ENCODE measurements at regions not wholly inside any gene's neighbourhood (a gene's known extent, or its start where the extent isn't known, plus 50 kb on each side); places are given as distances from the start of the nearest gene placed in this dataset.

DNA sequence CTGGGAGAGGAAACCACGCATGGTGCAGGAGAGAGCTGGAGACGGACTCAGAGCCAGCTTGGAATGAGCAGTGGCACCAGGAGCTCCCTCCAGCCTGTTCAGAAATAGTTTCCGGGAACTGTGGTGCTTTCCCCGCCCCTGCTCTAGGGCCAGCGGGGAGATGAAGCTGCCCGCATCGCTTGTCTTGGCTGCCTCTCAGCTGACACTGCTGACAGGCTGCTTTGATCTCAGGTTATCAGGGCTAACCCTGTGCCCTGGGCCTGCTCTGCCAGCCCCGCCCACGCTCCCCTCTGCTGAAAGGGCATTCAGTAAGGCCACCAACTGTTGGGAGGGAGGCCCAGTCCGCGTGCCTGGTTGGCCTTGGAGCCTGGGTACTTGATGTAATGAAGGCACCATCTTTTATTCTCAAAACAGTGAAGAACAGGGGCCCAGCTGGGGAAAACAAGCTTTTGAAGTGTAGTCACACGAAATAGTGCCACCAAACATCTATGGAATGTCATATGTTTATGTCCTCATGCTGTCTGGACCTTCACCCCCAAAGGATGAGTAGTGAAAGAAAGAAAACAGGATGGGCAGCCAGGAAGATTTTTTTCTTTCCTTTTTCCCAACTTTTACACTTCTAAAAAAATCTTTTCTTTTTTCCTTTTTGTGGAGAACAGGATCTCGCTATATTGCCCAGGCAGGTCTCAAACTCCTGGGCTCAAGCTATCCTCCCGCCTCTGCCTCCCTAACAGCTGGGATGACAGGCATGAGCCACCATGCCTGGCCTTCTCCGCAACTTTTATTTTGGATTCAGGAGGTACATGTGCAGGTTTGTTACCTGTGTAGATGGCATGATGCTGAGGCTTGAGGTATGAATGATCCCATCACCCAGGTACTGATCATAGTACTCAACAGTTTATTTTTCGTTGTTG is 115.9 kb upstream of the TBX3 start:
- Mint-ChIP-seq H3K36me3 (no peaks in the 10 kb centered on the region), H3K4me3 (no peak overlapping the region), H3K9me3 (ENCODE audit: low read depth) (peaks cover 5% of the 10 kb centered on the region), H3K27me3 (no peaks in the 10 kb centered on the region), H3K4me1 (no peaks in the 10 kb centered on the region), H3K27ac (no peak overlapping the region)
- CTCF ChIA-PET = no interaction called here
- no peak for DNase-seq
- ATAC-seq = no peak

DNA sequence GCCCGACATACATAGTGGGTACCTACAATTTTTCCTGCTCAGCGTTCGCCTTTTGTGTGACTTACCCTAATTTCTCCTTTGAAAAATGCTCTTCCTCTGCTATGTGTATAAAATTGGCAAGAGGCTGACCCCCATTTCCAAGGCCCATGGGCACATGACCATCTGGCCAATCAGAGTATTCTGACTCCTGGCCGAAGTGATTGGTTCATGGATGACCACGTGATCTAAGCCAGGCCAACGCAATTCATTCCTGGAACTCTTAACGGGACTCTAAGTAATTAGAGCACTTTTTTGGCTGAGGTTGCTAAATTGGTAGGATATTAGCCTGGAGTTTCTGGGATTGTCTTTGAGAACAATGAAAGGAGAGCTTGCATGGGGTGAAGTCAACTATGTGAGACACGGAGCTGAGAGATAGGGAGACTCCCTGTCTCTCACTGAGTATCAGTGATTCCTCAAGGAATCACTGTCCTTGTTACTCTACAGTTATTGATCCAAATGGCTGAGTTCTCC is 110.1 kb upstream of the TBX3 start:
- no peak for ATAC-seq
- no peak for DNase-seq
- Mint-ChIP-seq H3K36me3 (no peaks in the 10 kb centered on the region), H3K27me3 (no peaks in the 10 kb centered on the region), H3K4me3 (no peak overlapping the region), H3K27ac (no peak overlapping the region), H3K9me3 (ENCODE audit: low read depth) (peaks cover 7% of the 10 kb centered on the region), H3K4me1 (no peaks in the 10 kb centered on the region)
- CTCF ChIA-PET = no interaction called here

DNA sequence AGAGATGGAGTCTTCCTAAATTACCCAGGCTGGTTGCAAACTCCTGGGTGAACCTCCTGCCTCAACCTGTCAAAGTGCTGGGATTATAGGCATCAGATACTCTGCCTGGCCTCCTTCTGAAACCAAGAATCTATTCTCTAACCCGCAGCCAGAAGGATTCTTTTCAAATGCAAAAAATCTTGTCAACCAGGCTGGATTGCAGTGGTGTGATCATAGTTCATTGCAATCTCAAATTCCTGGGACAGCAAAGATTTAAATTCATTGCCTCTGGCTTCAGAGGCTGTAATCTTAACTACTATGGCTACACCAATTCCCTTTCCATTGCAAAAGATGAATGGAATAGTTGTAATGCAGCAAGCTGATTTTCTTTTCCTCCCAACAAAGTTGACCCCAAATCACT is 106.3 kb upstream of the TBX3 start:
- Mint-ChIP-seq H3K4me1 (no peaks in the 10 kb centered on the region), H3K27ac (no peak overlapping the region), H3K9me3 (ENCODE audit: low read depth) (peaks cover 5% of the 10 kb centered on the region), H3K36me3 (no peaks in the 10 kb centered on the region), H3K4me3 (no peak overlapping the region), H3K27me3 (no peaks in the 10 kb centered on the region)
- no peak for ATAC-seq
- CTCF ChIA-PET = no interaction called here
- no peak for DNase-seq

DNA sequence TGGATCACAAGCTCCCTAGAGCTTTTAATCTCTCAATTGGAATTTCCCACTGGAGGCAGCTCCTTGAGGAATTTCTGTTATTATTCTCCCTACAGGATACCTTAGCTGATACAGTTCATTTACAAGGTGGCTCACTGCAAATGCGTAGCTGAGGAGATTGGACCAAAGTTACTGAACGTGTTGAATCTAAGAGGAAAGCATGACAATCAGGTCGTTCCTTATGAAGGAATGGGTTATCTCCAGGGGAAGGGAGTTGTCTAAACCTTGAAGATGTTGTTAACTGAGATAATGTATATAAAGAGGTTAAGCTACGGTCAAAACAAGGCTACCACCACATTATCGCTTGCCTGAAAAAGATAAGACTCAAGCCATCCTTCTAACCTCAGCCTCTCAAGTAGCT is 105.8 kb upstream of the TBX3 start:
- CTCF ChIA-PET = no interaction called here
- ATAC-seq (no peak), DNase-seq (no peak)
- no peak overlapping the region for H3K4me3 Mint-ChIP-seq
- H3K9me3 Mint-ChIP-seq (ENCODE audit: low read depth) = peaks cover 5% of the 10 kb centered on the region
- H3K27ac Mint-ChIP-seq = no peak overlapping the region
- no peaks in the 10 kb centered on the region for H3K36me3 Mint-ChIP-seq
- no peaks in the 10 kb centered on the region for H3K4me1 Mint-ChIP-seq
- no peaks in the 10 kb centered on the region for H3K27me3 Mint-ChIP-seq

DNA sequence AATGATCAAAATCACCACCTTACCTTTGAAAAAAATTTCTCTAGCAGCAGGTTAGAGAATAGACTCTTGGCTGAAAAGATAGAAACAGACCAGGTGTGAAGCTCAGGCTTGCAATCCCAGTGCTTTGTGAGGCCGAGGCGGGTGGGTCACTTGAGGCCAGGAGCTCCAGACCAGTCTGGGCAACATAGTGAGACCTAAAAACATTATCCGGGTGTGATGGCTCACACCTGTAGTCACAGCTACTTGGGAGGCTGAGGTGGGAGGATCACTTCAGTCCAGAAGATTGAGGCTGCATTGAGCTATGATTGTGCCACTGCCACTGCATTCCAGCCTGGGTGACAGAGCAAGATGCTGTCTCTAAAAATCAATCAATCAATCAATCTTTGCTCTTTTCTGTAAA is 105.3 kb upstream of the TBX3 start:
- Mint-ChIP-seq H3K9me3 (ENCODE audit: low read depth) (peaks cover 5% of the 10 kb centered on the region), H3K36me3 (no peaks in the 10 kb centered on the region), H3K27ac (no peak overlapping the region), H3K27me3 (no peaks in the 10 kb centered on the region), H3K4me3 (no peak overlapping the region), H3K4me1 (no peaks in the 10 kb centered on the region)
- DNase-seq (no peak), ATAC-seq (no peak)
- CTCF ChIA-PET = no interaction called here

DNA sequence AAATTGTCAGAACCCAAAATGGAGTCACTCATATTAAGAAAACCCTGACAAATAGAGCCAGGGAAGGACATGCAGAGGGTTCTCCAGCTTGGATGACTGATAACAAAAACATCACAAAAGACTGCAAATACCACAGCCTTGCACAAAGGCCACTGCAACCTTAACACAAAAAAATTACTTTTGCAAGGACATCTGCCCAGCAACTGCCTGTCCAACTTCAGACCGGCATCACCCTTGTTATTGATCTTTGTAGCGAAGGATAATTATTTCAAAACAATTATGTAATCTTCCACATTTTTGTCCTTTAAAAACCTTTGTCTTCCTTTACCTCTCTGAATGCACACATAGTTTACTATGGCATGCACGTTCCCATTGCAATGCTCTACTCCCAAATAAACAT is 100.6 kb upstream of the TBX3 start:
- ATAC-seq = no peak
- Mint-ChIP-seq H3K4me1 (no peaks in the 10 kb centered on the region), H3K27me3 (no peaks in the 10 kb centered on the region), H3K27ac (no peak overlapping the region), H3K4me3 (no peak overlapping the region), H3K36me3 (no peaks in the 10 kb centered on the region), H3K9me3 (ENCODE audit: low read depth) (no peaks in the 10 kb centered on the region)
- DNase-seq = no peak
- CTCF ChIA-PET = no interaction called here

DNA sequence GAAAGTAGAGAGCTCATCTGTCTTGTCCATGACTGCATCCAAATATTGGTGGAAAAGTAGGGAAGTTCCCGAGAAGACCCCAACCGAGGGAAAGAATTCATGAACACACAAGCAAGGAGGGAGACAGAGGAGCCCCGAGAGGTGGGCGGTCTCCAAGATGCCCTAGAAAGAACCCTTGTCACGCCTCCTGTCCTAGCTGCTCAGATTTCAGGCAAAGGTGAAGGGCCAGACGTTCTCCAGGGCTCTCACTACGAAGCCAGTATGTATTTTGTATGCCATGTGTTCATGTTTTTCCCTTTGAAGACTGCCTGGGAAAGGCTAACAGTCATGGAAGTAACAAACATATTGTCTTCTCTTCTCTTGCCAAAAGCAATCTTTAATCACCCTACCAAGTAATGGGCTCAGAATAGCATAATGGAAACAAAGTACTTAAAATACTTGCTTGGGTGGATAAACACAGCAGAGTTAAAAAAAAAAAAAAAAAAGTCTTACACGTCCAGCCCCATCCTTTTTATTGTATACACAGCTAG is 99.2 kb upstream of the TBX3 start:
- Mint-ChIP-seq H3K27ac (no peak overlapping the region), H3K36me3 (no peaks in the 10 kb centered on the region), H3K4me1 (no peaks in the 10 kb centered on the region), H3K27me3 (no peaks in the 10 kb centered on the region), H3K4me3 (no peak overlapping the region), H3K9me3 (ENCODE audit: low read depth) (no peaks in the 10 kb centered on the region)
- DNase-seq = no peak
- no peak for ATAC-seq
- CTCF ChIA-PET = no interaction called here

DNA sequence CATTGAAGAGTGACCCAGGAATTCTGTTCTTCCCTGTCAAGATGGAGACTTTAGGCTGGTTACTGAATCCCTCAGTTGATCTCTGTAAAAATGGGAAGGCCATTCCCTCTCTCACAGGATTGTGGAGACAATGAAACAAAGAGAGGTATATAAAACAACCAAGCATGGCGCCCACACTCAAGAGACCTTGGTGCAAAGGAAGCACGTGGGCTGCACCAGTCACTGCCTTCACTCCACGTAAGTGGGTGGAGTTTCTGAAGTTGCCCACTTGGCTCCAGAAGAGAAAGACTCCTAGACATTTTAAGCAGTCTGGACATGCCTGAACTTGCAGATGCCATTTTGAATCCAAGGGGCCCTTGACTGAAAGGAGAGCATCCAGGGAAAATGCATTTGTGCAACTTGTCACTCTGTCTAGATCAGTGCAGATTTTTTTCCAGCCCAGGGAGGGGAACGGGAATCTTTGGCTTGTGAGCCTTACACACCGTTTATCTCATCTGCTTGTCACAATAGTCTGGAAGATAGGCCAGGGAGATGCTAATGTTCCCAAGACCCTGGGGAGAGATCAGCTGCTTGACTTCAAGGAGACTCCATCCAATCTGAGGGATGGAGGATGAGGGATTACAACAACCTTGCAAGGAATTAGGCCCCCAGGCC is 96.9 kb upstream of the TBX3 start:
- Mint-ChIP-seq H3K36me3 (no peaks in the 10 kb centered on the region), H3K4me1 (no peaks in the 10 kb centered on the region), H3K27ac (no peak overlapping the region), H3K4me3 (no peak overlapping the region), H3K9me3 (ENCODE audit: low read depth) (no peaks in the 10 kb centered on the region), H3K27me3 (no peaks in the 10 kb centered on the region)
- ATAC-seq = no peak
- CTCF ChIA-PET = no interaction called here
- no peak for DNase-seq

DNA sequence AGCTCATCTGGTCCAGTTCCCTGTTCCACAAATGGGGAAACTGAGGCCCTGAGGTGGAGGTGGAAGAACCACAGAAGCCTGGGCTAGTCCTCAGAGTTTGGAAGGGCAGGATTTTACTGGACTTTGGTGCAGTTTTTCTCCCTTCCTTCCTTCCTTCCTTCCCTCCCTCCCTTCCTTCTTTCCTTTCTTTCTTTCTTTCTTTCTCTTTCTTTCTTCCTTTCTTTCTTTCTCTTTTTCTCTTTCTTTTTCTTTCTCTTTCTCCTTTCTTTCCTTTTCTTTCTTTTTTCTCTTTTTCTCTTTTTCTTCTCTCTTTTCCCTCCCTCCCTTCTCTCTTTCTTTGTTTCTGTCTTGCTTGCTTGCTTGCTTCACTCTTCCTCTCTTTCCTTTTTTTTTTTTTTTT is 95.7 kb upstream of the TBX3 start:
- CTCF ChIA-PET = no interaction called here
- no peak for DNase-seq
- no peaks in the 10 kb centered on the region for H3K4me1 Mint-ChIP-seq
- no peaks in the 10 kb centered on the region for H3K9me3 Mint-ChIP-seq (ENCODE audit: low read depth)
- H3K27ac Mint-ChIP-seq = no peak overlapping the region
- H3K36me3 Mint-ChIP-seq = no peaks in the 10 kb centered on the region
- no peaks in the 10 kb centered on the region for H3K27me3 Mint-ChIP-seq
- no peak overlapping the region for H3K4me3 Mint-ChIP-seq
- ATAC-seq = no peak

DNA sequence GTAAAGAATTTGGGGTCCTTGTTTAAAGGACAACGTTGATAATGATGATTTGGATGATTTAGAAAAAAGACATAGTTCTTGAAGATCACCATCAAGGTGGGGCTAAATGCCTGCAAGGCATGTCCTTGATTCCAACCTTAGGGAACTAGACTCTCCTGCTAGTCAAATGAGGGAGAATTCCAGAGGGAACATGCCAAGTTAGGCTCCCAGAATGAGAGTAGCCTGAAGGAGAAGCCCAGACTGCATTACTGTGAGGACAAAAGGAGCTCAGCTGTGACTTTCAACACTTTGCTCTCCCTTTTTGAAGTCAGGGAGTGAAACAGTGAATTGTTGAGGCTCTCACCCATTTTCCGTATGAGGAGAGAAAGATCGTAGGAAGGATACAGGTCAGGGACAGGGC is 95.2 kb upstream of the TBX3 start:
- no peaks in the 10 kb centered on the region for H3K27me3 Mint-ChIP-seq
- no peak for DNase-seq
- H3K9me3 Mint-ChIP-seq (ENCODE audit: low read depth) = no peaks in the 10 kb centered on the region
- H3K36me3 Mint-ChIP-seq = no peaks in the 10 kb centered on the region
- no peak overlapping the region for H3K4me3 Mint-ChIP-seq
- CTCF ChIA-PET = no interaction called here
- no peak overlapping the region for H3K27ac Mint-ChIP-seq
- H3K4me1 Mint-ChIP-seq = no peaks in the 10 kb centered on the region
- ATAC-seq = no peak

DNA sequence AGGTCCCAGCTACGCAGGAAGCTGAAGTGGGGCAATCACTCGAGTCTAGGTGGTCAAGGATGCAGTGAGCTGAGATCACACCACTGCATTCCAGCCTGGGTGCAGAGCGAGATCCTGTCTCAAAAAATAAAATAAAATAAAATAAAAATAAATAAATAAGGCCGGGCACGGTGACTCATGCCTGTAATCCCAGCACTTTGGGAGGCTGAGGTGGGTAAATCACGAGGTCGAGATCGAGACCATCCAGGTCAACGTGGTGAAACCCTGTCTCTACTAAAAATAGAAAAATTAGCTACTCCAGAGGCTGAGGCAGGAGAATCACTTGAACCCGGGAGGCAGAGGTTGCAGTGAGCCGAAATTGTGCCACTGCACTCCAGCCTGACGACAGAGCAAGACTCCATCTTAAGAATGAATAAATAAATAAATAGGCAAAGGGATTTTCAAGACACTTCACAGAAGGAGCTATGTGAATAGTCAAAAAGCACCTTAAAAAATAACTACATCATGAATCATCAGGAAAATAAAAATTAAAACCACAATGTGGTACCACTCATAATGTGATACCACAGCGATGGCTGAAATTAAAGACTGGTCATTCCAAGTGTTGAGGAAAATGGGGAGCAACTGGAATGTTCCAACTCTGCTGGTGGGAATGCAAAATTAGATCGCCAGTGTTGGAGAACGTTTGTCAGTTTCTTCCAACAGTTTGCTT is 92.9 kb upstream of the TBX3 start:
- H3K27me3 Mint-ChIP-seq = no peaks in the 10 kb centered on the region
- no peak for DNase-seq
- no peaks in the 10 kb centered on the region for H3K36me3 Mint-ChIP-seq
- no peaks in the 10 kb centered on the region for H3K4me1 Mint-ChIP-seq
- ATAC-seq = no peak
- no peak overlapping the region for H3K27ac Mint-ChIP-seq
- H3K9me3 Mint-ChIP-seq (ENCODE audit: low read depth) = no peaks in the 10 kb centered on the region
- no peak overlapping the region for H3K4me3 Mint-ChIP-seq
- CTCF ChIA-PET = no interaction called here

DNA sequence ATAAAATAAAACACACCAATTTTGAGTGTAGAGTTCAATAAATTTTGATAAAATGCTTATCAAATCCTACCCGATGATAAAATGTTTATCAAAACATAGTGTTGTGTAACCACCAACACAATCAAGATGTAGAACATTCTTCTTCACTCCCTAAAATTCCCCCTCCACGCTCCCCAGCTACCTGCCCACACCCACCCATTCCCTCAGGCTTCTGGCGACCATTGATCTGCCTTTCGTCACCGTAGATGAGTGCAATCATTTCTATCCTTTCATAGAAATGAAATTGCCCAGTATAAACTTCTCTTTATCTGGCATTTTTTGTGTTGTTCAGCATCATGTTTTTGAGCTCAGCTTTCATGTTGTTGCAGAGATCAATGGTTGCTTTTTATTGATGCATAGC is 90.7 kb upstream of the TBX3 start:
- H3K4me1 Mint-ChIP-seq = no peaks in the 10 kb centered on the region
- H3K36me3 Mint-ChIP-seq = no peaks in the 10 kb centered on the region
- ATAC-seq = no peak
- H3K27ac Mint-ChIP-seq = no peak overlapping the region
- CTCF ChIA-PET = no interaction called here
- H3K4me3 Mint-ChIP-seq = no peak overlapping the region
- H3K27me3 Mint-ChIP-seq = no peaks in the 10 kb centered on the region
- no peak for DNase-seq
- H3K9me3 Mint-ChIP-seq (ENCODE audit: low read depth) = no peaks in the 10 kb centered on the region

DNA sequence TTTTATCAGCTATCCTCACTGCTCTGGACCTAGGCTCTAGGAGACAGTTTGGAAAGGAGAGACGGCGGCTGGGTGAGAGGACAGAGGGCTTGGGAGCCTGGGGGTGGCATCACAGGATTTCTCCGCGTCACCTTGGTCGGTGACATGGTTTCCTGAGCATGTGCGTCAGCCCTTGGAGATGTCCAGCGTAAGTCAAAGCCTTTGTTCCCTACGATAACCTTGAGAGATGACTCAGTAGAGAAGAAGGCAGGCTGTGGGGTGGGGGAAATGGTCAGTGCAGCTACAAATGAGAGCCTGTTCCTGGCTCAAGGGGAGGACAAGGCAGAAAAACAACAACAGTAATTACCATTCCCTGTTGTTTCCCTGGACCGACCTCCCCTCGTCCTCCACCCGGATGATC is 90.2 kb upstream of the TBX3 start:
- CTCF ChIA-PET = no interaction called here
- Mint-ChIP-seq H3K4me3 (no peak overlapping the region), H3K27ac (no peak overlapping the region), H3K4me1 (no peaks in the 10 kb centered on the region), H3K27me3 (no peaks in the 10 kb centered on the region), H3K9me3 (ENCODE audit: low read depth) (no peaks in the 10 kb centered on the region), H3K36me3 (no peaks in the 10 kb centered on the region)
- ATAC-seq (no peak), DNase-seq (no peak)

DNA sequence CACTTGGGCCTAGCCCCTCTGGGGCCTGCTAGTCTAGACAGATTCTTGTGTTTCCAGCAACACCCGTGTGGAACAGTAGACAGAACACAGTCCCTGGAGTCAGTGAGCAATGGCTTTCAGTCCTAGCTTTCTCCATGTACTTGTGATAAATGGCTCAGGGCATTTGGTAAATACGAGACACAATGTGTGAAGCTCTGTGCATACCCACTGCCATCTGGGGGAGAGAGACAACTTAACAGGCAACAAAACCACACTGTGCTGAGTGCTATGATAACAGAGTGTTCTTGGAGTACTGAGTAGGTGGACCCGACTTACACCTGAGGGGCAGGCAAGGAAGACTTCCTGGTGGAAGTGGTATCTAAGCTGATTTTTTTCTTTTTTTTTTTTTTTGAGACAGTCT is 86.3 kb upstream of the TBX3 start:
- no peak overlapping the region for H3K27ac Mint-ChIP-seq
- no peaks in the 10 kb centered on the region for H3K27me3 Mint-ChIP-seq
- no peak for DNase-seq
- no peaks in the 10 kb centered on the region for H3K9me3 Mint-ChIP-seq (ENCODE audit: low read depth)
- no peak for ATAC-seq
- CTCF ChIA-PET = no interaction called here
- no peak overlapping the region for H3K4me3 Mint-ChIP-seq
- H3K36me3 Mint-ChIP-seq = no peaks in the 10 kb centered on the region
- no peaks in the 10 kb centered on the region for H3K4me1 Mint-ChIP-seq

Data from activated CD8-positive, alpha-beta memory T cell treated with anti-CD3 and anti-CD28 coated beads, Interleukin-2, amount 10 ng/mL, durations not matched to agents 7 days and 5 days (primary cell).